CD1c-positive myeloid dendritic cell (primary cell): ENCODE measurements at regions not wholly inside any gene's neighbourhood (a gene's known extent, or its start where the extent isn't known, plus 50 kb on each side); places are given as distances from the start of the nearest gene placed in this dataset.

Source experiments
- DNase-seq: peaks from one replicate; pipeline ENCODE4 v3.0.0-alpha.2; 2016; ENCODE audit errors: extremely low spot score

GRCh38 chr12:61414470-61414869 lies 845.7 kb upstream of the USP15 start:
- no peak for DNase-seq

DNA sequence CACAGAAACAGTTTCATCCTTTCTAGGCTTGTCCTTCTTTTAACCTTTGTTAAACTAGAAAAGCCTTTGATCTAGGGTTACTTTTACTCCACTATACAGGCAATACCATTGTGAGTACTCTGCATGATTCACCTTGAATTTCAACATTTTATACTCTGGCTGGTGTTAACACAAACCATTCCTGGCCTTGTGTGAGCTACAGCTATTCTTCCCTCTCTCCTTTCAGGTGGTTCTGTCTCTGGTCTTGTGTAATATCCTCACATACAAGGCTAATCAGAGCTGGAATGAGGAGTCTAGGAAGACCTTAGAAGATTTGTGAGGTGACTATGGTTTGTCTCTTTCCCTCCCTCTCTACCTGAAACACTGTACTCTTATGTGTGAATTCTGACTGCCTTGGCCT lies 837.4 kb upstream of the USP15 start:
- DNase-seq, result no peak

DNA sequence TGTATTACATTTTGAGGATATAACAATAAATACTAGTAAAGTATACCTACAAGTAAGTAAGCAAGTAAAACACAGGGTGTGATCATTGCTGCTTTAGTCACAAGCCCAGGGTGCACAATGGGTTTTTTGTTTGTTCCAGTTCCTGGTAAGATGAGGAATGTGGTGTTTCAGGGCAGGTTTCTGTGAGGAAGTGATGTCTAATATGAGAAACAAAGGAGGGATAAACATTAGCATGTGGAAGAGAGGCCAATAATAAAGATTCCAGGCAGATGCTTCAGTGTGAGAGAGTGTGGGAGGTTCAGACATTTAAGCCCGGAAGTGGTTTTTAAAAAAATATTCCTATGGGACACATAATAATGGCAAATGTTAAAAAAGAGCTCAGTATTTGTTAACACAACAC lies 808.1 kb upstream of the USP15 start:
- DNase-seq, result no peak

GRCh38 chr12:61487728-61488127 lies 772.5 kb upstream of the USP15 start:
- DNase-seq, result no peak

GRCh38 chr12:61490526-61491498 lies 769.4 kb upstream of the USP15 start:
- no peak for DNase-seq

- DNase-seq, result no peak
Measured at GRCh38 chr12:61502179-61502578, 758.0 kb upstream of the USP15 start.

- no peak for DNase-seq
Measured at GRCh38 chr12:61504396-61505080, 755.7 kb upstream of the USP15 start.

DNA sequence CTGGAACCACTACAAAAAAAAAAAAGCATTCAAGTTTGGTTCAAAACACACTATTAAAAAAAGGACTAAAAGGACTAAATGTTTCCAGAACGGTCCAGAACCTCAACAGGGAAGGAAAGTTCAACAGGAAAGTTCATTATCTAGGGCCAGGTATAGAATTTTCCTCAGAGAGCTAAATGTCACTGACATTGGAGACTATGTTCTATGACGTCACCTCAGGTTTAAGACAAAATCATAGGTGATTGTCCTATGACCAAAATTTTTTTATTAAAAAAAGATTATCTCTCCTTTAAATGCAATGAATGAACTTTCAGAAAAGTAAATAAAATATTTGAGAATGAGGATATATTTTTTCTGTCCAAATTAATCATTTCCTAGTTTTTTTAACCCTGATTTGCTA lies 746.7 kb upstream of the USP15 start:
- no peak for DNase-seq

DNA sequence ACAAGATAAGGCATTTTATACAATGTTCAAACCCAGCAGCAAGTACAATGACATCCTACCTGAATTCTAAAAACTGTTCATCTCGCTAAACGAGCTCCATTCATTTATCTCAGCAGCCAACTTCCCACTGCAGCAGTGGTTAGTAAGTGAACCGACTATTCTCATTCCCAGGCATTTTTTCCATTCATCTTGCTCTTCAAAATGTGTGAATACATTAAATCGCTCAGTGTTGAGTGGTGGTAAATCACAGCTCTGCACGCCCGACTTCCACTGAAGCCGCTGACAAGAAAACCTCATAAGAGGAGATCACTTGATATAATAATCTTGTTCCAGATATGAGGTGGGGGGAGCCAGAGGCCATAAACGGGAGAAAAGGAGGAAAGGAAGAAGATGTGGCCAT lies 746.2 kb upstream of the USP15 start:
- DNase-seq, result no peak

- no peak for DNase-seq
Measured at GRCh38 chr12:61521258-61521657, 738.9 kb upstream of the USP15 start.

DNA sequence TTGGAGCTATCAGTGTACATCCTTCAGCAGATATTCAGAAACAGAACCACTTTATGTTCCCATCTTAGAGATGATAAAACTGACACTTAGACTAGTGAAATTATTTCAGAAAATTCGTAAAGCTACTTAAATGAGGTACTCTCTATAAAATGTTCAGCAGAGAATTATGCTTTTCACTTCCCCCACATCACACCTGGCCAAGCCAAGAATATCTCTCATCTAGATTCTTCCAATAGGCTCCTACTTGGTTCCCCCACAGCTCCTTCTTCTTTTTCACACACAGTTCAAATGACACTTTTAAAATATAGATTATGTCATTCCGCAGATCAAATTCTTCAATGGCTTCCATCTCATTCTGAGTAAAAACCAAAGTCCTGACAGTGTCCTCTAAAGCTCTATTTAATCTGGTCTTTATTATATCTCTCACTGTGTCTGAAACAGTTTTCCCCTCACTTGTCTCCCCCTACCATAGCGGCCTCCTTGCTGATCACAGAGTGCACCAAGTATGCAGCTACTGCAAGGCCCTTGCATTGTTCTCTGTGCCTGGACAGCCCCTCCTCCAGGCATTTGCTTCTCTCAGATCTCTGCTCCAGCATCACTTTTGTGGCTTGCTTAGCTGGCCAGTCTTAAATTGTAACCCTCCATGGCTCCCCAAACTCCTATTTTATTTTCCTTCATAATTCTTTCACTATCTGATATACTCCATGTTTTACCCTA lies 736.8 kb upstream of the USP15 start:
- DNase-seq, result no peak

DNA sequence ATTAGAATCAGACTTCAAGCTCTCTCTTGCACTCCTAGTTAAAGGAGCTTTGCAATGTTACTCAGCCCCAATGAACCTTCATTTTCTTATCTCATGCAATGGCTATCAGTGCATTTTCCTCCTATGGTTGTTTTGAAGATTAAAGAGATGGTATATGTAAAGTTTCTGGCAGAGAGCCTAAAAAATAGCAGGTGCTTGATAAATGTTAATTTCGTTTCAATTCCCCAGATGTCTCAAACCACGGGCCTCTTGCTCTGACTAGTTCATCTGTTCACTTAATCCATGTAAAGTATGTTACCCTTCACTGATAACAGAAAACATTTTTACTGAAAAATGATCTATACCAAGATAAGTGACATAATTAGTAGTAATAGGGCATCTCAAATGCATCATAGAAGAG lies 735.4 kb upstream of the USP15 start:
- no peak for DNase-seq

DNA sequence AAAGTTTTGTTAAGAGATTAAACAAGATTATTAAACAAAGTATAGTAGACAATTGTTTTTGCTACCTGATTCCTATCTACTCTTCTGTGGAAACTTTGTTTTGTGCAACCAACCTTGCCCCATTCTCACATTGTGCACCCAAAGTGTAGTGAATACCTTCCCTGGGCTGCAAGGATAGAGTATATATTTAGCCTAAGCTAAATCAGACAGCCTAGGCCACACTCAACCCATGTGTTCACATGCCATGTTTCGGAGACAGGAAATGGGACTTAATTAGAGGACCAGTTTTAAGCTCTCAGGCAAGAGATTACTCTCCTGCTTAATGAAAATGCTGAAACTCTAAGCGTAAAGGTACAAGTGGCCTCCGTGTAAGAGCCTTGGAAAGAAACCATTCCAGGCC lies 734.9 kb upstream of the USP15 start:
- no peak for DNase-seq

DNA sequence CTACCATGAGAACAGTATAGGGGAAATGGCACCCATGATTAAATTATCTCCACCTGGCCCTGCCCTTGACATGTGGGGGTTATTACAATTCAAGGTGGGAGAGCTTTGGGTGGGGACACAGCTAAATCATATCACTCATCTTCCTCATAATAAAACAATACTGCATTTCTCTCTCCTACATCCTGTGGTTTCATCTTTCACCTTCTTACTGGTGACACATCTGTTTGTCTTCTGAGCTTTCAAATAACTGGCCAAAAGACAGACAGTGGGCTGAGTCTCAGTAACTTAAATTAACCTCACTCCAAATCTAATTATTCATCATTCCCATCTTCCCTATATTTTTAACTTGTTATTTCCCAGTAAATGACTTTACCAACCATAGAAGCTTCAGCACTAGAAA lies 729.7 kb upstream of the USP15 start:
- no peak for DNase-seq

DNA sequence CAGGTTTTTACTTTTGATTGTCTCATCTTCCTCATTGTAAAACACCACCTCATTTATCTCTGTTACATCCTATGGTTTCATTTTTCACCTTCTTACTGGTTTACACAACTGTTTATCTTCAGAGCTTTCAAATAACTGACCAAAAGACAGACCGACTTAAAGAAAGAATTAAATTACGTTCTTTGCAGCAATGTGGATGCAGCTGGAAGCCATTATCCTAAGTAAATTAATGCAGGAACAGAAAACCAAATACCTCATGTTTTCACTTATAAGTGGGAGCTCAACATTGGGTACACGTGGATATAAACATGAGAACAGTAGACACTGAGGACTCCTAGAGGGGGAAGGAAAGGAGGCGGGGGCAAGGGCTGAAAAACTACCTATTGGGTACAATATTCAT lies 729.0 kb upstream of the USP15 start:
- no peak for DNase-seq

DNA sequence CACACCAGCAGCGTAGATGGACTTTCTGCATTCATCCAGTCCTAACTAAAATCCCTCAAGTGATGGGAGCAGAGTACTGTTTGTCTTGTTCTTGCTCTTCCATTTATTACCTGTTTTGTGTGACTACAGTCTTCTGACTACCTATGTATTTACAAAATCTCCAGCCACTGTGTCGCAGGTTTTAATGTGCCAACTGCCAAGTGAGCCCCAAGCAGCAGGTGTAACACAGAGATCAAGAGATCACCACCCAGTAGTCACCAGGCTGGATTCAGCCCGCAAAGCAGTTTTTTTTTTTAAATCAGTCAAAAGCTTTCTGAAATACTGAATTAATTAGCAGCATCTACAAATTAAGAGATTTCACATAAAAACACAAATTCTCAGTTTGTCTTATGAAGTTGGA lies 724.1 kb upstream of the USP15 start:
- DNase-seq, result no peak

- no peak for DNase-seq
Measured at GRCh38 chr12:61536525-61536924, 723.7 kb upstream of the USP15 start.

GRCh38 chr12:61538951-61539350 lies 721.3 kb upstream of the USP15 start:
- DNase-seq, result no peak

GRCh38 chr12:61542551-61542950 lies 717.7 kb upstream of the USP15 start:
- DNase-seq, result no peak

DNA sequence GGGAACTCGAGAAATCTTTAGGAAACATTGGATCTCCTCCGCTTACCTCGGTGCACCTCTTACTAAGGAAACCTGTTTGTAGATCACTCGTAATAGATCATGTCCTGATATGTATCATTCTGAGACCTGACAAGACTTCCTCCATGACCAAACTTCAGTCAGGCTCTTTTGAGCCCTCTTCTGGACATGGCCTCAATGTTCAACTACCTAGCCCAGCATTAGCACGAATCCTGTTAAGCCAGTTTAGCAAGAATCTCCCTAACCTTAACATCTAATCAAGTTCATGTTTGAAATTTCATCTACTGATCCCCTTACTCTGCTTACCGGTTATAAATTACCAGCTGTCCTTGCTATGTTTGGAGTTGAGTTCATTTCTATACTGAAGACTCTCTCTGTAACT lies 713.9 kb upstream of the USP15 start:
- no peak for DNase-seq

DNA sequence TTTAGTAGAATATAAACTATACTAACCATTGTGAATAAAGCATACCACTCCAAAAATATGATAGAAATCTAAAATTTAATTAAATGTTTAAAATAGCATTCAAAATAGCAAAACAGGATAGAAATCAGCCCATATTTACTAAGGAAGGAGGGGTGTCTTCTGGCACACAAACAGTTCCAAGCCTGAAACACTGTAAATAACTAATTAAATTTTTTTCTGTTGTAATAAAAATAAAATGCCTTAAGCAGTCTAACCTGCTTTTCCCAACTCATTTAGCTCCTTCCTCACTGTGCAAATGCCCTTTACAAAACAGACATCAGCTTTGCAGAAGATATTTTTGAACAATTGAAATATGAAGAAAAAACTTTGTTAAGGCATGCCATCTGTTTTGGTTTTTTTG lies 707.1 kb upstream of the USP15 start:
- no peak for DNase-seq

- DNase-seq, result no peak
Measured at GRCh38 chr12:61554268-61555008, 705.8 kb upstream of the USP15 start.
